ENCODE measurements at regions not wholly inside any gene's neighbourhood (a gene's known extent, or its start where the extent isn't known, plus 50 kb on each side); places are given as distances from the start of the nearest gene placed in this dataset.

DNA sequence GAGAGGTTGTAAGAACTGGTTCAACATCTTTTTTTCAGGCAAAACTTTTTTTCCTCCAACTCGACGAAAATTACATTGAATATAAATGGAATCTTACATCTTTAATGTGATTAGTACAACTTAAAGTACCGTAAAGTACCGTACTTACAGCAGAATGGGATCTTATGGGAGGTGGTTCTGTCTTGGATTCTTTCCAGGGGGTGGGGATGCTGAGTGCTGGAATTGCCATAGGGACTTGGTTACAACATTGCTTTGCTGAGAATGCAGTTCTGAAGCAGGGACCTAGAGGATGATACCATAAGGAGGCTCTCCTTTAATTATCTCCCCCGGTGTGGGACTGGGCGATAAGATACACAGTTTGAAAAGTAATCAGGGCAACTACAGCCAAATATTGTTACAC lies 186.4 kb downstream of the KLF5 start:
- TF ChIP-seq CTCF (conservative IDR thresholded peaks at IDR 0.05; ENCODE audit: low read depth, low read length) (no peak), FOS (IDR thresholded peaks at IDR 0.05; ENCODE audit: low read depth, low read length) (no peak), POLR2A (IDR thresholded peaks at IDR 0.05; ENCODE audit: low read depth, low read length) (no peak), MXI1 (IDR thresholded peaks at IDR 0.05; ENCODE audit: borderline replicate concordance, low read depth, low read length) (no peak), RCOR1 (IDR thresholded peaks at IDR 0.05; ENCODE audit: insufficient replicate concordance, low read length) (no peak), SMC3 (IDR thresholded peaks at IDR 0.05; ENCODE audit: low read depth, low read length) (no peak), RAD21 (IDR thresholded peaks at IDR 0.05; ENCODE audit: low read length) (no peak), BHLHE40 (IDR thresholded peaks at IDR 0.05; ENCODE audit: low read depth, low read length) (no peak)
